T-helper 1 cell treated with Interleukin-12 subunit alpha and Interleukin-12 subunit beta and Interleukin-4 antibody, amounts not matched to agents 30 ng/mL and 1 ng/mL, for 36 hours (primary cell): ENCODE measurements at regions not wholly inside any gene's neighbourhood (a gene's known extent, or its start where the extent isn't known, plus 50 kb on each side); places are given as distances from the start of the nearest gene placed in this dataset.
"Not testable (repeated sequence)": the region's sequence is repeated elsewhere in the genome, so short reads cannot be mapped to it uniquely, and the experiment has no call there.

Source experiments
- intact Hi-C: fragments of 100-400 bp; cut with micrococcal nuclease; formaldehyde crosslinking; loops from one replicate; pipeline ENCODE4 v1.15.1; 2024

- intact Hi-C loops, result no loop called here
Observed at GRCh38 chr20:40085513-40085912, 603.5 kb downstream of the MAFB start.

DNA sequence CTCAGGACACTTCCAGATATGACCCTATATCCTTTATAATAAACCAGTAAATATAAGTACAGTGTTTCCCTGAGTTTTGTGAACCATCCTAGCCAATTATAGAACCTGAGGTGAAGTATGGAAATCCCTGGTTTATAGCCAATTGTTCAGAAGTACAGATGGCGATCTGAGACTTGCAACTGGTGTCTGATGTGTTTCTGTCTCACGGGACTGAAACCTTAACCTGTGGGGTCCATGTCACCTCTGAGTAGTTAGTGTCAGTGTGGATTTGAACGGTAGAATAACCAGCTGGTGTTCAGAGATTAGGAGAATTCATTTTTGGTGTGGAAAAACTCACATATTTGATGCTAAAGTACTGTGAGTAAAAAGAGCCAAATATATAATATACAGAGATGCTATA is 606.6 kb downstream of the MAFB start:
- intact Hi-C loops, result no loop called here

- intact Hi-C loops, result no loop called here
Observed at GRCh38 chr20:40081653-40082052, 607.4 kb downstream of the MAFB start.

- intact Hi-C loops, result no loop called here
Observed at GRCh38 chr20:40080041-40080652, 608.9 kb downstream of the MAFB start.

GRCh38 chr20:40073535-40074111 is 615.4 kb downstream of the MAFB start:
- intact Hi-C loops, result no loop called here

GRCh38 chr20:40072907-40073306 is 616.1 kb downstream of the MAFB start:
- intact Hi-C loops, result no loop called here

GRCh38 chr20:40056171-40056570 is 632.9 kb downstream of the MAFB start:
- intact Hi-C loops, result no loop called here

- intact Hi-C loops, result no loop called here
Observed at GRCh38 chr20:40055711-40056110, 633.3 kb downstream of the MAFB start.

- intact Hi-C loops, result no loop called here
Observed at GRCh38 chr20:40054311-40054710, 634.7 kb downstream of the MAFB start.

GRCh38 chr20:40050596-40050995 is 638.4 kb downstream of the MAFB start:
- intact Hi-C loops, result no loop called here

- intact Hi-C loops, result no loop called here
Observed at GRCh38 chr20:40049854-40050253, 639.2 kb downstream of the MAFB start.

DNA sequence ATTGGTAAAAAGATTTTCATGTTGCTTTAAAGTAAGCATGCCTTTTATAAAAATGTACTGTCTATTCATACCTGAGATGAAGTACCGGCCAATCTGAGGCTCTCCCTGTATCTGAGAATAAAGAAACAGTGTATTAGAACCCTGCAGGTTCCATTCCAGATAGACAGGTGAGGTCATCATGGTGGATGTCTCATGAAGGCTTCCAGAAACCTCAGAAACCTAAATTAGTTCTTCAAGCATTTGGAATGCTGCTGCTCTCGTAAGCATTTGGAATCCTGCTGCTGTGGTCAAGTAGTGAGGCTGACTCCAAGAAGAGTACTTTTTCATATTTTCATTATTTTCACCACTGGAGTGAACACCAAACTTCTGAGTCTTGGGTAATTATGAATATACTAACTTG is 642.3 kb downstream of the MAFB start:
- intact Hi-C loops, result no loop called here

DNA sequence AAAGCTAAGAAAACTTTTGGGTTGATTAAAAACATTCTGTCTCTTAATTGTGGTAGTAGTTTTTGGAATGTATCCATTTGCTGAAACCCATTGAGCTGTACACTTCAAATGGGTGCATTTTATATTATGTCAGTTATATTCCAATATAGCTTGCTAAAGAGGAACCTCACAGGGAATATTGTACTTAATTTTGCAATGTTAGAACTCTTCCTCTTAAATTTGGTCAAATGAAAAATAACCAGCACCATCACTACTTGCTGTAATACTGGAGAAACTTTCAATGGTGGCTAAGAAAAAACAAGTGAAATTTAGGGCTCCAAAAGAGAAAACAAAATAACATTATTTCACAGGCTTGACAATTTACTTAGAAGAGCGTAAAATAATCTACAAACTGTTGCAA is 651.5 kb downstream of the MAFB start:
- intact Hi-C loops, result no loop called here

GRCh38 chr20:40029589-40029988 is 659.4 kb downstream of the MAFB start:
- intact Hi-C loops, result no loop called here

GRCh38 chr20:40019510-40019909 is 669.5 kb downstream of the MAFB start:
- intact Hi-C loops, result no loop called here

GRCh38 chr20:40017765-40018164 is 671.3 kb downstream of the MAFB start:
- intact Hi-C loops, result no loop called here

DNA sequence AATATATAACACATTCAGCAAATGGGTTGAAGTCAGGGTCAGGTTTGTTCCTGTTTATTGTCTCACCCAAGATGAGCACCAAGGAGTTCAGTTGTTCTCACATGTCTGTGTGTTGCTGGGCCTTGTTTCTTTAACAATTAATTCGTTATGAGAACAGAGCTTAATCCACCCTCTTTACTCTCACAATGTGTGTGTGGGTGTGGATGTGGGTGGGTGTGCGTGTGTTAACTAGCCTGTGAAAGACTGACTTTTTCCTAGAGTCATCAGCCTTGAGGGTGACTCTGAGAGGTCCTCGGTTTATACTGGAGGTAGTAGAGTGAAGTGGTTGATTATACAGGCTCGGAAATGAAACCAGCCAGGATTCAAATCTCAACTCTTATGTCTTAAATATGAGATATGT is 672.1 kb downstream of the MAFB start:
- intact Hi-C loops, result no loop called here

DNA sequence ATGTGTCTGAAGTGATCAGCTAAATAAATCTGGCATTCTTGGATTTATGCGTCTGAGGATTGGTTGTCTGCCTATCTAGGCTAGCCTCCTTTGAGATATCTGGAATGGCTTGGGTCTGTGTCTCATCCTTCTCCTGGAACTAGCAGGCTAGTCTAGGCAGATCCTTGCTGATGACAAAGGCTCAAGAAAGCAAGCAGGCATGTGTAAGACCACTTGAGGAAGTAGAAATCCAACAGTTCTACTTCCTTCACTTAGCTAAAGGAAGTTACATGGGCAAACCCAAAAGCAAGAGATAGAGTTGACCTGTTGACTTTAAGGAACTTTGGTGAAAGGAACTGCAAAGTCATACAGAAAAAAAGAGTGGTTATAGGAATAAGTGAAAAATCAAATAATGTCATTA is 672.6 kb downstream of the MAFB start:
- intact Hi-C loops, result no loop called here

GRCh38 chr20:40012026-40012425 is 677.0 kb downstream of the MAFB start:
- intact Hi-C loops, result not testable (repeated sequence)

- intact Hi-C loops, result no loop called here
Observed at GRCh38 chr20:40010483-40010882, 678.6 kb downstream of the MAFB start.

DNA sequence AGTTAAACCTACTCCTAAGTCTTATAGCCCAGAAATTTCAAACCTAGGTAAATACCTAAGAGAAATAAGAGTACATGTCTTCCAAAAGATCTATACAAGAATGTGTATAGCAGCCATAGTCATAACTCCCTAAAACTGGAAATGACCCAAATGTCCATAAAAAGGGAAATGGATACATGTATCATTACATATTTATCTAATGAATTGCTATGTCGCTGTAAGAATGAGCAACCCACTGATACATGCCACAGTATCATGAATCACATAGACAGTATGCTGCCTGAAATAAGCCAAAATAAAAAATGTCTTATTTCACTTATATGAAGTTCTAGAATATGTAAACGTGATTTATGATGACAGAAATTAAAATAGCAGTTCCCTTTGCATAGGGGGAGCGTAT is 679.5 kb downstream of the MAFB start:
- intact Hi-C loops, result no loop called here

GRCh38 chr20:40008177-40008576 is 680.9 kb downstream of the MAFB start:
- intact Hi-C loops, result no loop called here

DNA sequence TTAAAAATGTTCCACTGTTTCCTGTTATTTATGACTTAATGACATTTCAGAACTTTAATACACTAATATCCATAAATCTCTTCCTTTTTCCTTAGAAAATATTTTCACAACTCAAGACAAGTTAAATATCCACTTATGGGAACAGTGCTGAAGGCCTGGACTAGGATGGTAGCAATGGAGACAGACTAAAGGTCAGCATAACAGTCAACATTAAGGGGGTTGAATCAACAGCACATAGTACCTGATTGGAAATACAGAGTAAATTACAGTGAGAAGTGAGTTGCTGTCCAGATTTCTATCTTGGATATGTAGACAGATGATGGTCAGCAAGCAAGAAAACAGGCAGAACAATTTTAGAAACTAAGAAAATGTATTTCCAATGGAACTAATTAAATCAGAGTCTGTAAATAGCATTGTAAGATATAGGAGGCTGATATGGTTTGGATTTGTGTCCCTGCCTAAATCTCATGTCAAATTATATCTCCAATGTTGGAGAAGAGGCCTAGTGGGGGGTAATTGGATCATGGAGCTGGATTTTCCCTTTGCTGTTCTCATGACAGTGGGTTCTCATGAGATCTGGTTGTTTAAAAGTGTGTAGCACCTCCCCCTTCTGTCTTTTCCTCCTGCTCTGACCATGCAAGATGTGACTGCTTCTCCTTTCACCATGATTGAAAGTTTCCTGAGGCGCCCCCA is 682.7 kb downstream of the MAFB start:
- intact Hi-C loops, result no loop called here
